ENCODE measurements at regions not wholly inside any gene's neighbourhood (a gene's known extent, or its start where the extent isn't known, plus 50 kb on each side); places are given as distances from the start of the nearest gene placed in this dataset.

- TF ChIP-seq CTCF (IDR thresholded peaks at IDR 0.05), result no peak
- no peak for TF ChIP-seq ZFX (IDR thresholded peaks at IDR 0.05; ENCODE audit: borderline replicate concordance)
These were observed 135.3 kb upstream of the EEF1E1 start for GRCh38 chr6:8237668-8238067.

GRCh38 chr6:8236956-8237355, 134.6 kb upstream of the EEF1E1 start:
- no peak for TF ChIP-seq ZFX (IDR thresholded peaks at IDR 0.05; ENCODE audit: borderline replicate concordance)

More at GRCh38 chr6:8237668-8238067, 135.3 kb upstream of the EEF1E1 start:
- H3K27ac ChIP-seq, result no peak overlapping the region

GRCh38 chr6:8234321-8234720, 132.0 kb upstream of the EEF1E1 start:
- H3K27ac ChIP-seq, result no peak overlapping the region
- TF ChIP-seq ZFX (IDR thresholded peaks at IDR 0.05; ENCODE audit: borderline replicate concordance) (no peak), CTCF (IDR thresholded peaks at IDR 0.05) (no peak)

More at GRCh38 chr6:8236956-8237355, 134.6 kb upstream of the EEF1E1 start:
- H3K27ac ChIP-seq, result no peak overlapping the region

GRCh38 chr6:8231956-8232355, 129.6 kb upstream of the EEF1E1 start:
- TF ChIP-seq CTCF (IDR thresholded peaks at IDR 0.05), result no peak
- TF ChIP-seq ZFX (IDR thresholded peaks at IDR 0.05; ENCODE audit: borderline replicate concordance), result no peak
- no peak overlapping the region for H3K27ac ChIP-seq

- TF ChIP-seq CTCF (IDR thresholded peaks at IDR 0.05) (no peak), ZFX (IDR thresholded peaks at IDR 0.05; ENCODE audit: borderline replicate concordance) (no peak)
- no peak overlapping the region for H3K27ac ChIP-seq
These were observed 127.8 kb upstream of the EEF1E1 start for GRCh38 chr6:8229915-8230756.

GRCh38 chr6:8225113-8225512, 122.8 kb upstream of the EEF1E1 start:
- H3K27ac ChIP-seq, result no peak overlapping the region
- TF ChIP-seq ZFX (IDR thresholded peaks at IDR 0.05; ENCODE audit: borderline replicate concordance) (no peak), CTCF (IDR thresholded peaks at IDR 0.05) (no peak)

GRCh38 chr6:8223678-8224077, 121.3 kb upstream of the EEF1E1 start:
- TF ChIP-seq CTCF (IDR thresholded peaks at IDR 0.05), result no peak
- no peak for TF ChIP-seq ZFX (IDR thresholded peaks at IDR 0.05; ENCODE audit: borderline replicate concordance)
- H3K27ac ChIP-seq, result no peak overlapping the region

Measured in 22Rv1 (cell line).